KOPT-K1 (cell line): ENCODE measurements at regions not wholly inside any gene's neighbourhood (a gene's known extent, or its start where the extent isn't known, plus 50 kb on each side); places are given as distances from the start of the nearest gene placed in this dataset.

ENCODE experiments used
- H3K27ac ChIP-seq: fragments of 200-600 bp; sonication (generic); 2 replicates; pipeline ENCODE4 v1.5.1; 2016; ENCODE audit warnings: antibody characterized with exemption, mild to moderate bottlenecking, low read depth, low read length; ENCODE audit not compliant: poor library complexity, severe bottlenecking
- H3K36me3 ChIP-seq: fragments of 200-600 bp; sonication (generic); 2 replicates; pipeline ENCODE4 v1.5.1; 2017; ENCODE audit warnings: antibody characterized with exemption, mild to moderate bottlenecking, low read length, moderate library complexity; ENCODE audit not compliant: insufficient read depth
- H3K9me3 ChIP-seq: fragments of 200-600 bp; sonication (generic); 2 replicates; pipeline ENCODE4 v1.5.1; 2017; ENCODE audit warnings: antibody characterized with exemption, low read length, mild to moderate bottlenecking; ENCODE audit not compliant: insufficient read depth, poor library complexity, severe bottlenecking

GRCh38 chr18:46392576-46392975, 264.4 kb downstream of the LOXHD1 start:
- H3K36me3 ChIP-seq, result no peaks in the 10 kb centered on the region
- no peaks in the 10 kb centered on the region for H3K9me3 ChIP-seq
- no peak overlapping the region for H3K27ac ChIP-seq

- Histone ChIP-seq H3K9me3 (no peaks in the 10 kb centered on the region), H3K27ac (no peak overlapping the region), H3K36me3 (no peaks in the 10 kb centered on the region)
Observed at GRCh38 chr18:46393230-46393629, 263.8 kb downstream of the LOXHD1 start.

- no peak overlapping the region for H3K27ac ChIP-seq
- H3K36me3 ChIP-seq, result no peaks in the 10 kb centered on the region
- no peaks in the 10 kb centered on the region for H3K9me3 ChIP-seq
Observed at GRCh38 chr18:46393961-46394360, 263.1 kb downstream of the LOXHD1 start.

GRCh38 chr18:46395795-46396194, 261.2 kb downstream of the LOXHD1 start:
- Histone ChIP-seq H3K9me3 (no peaks in the 10 kb centered on the region), H3K27ac (no peak overlapping the region)

GRCh38 chr18:46397174-46397573, 259.8 kb downstream of the LOXHD1 start:
- H3K27ac ChIP-seq, result no peak overlapping the region
- H3K36me3 ChIP-seq, result no peaks in the 10 kb centered on the region
- H3K9me3 ChIP-seq, result no peaks in the 10 kb centered on the region

More at GRCh38 chr18:46395795-46396194, 261.2 kb downstream of the LOXHD1 start:
- no peaks in the 10 kb centered on the region for H3K36me3 ChIP-seq

GRCh38 chr18:46398005-46398404, 259.0 kb downstream of the LOXHD1 start:
- no peak overlapping the region for H3K27ac ChIP-seq
- H3K9me3 ChIP-seq, result no peaks in the 10 kb centered on the region
- H3K36me3 ChIP-seq, result no peaks in the 10 kb centered on the region

GRCh38 chr18:46398625-46399024, 258.4 kb downstream of the LOXHD1 start:
- Histone ChIP-seq H3K9me3 (no peaks in the 10 kb centered on the region), H3K36me3 (no peaks in the 10 kb centered on the region), H3K27ac (no peak overlapping the region)

- no peaks in the 10 kb centered on the region for H3K9me3 ChIP-seq
- H3K36me3 ChIP-seq, result no peaks in the 10 kb centered on the region
- no peak overlapping the region for H3K27ac ChIP-seq
Observed at GRCh38 chr18:46399303-46399702, 257.7 kb downstream of the LOXHD1 start.

- no peaks in the 10 kb centered on the region for H3K9me3 ChIP-seq
- no peaks in the 10 kb centered on the region for H3K36me3 ChIP-seq
- no peak overlapping the region for H3K27ac ChIP-seq
Observed at GRCh38 chr18:46400449-46400848, 256.6 kb downstream of the LOXHD1 start.

- H3K36me3 ChIP-seq, result no peaks in the 10 kb centered on the region
- H3K9me3 ChIP-seq, result no peaks in the 10 kb centered on the region
- no peak overlapping the region for H3K27ac ChIP-seq
Observed at GRCh38 chr18:46401486-46402070, 255.4 kb downstream of the LOXHD1 start.

GRCh38 chr18:46402396-46402795, 254.6 kb downstream of the LOXHD1 start:
- H3K36me3 ChIP-seq, result no peaks in the 10 kb centered on the region
- H3K9me3 ChIP-seq, result no peaks in the 10 kb centered on the region
- no peak overlapping the region for H3K27ac ChIP-seq

GRCh38 chr18:46402945-46403344, 254.1 kb downstream of the LOXHD1 start:
- H3K27ac ChIP-seq, result no peak overlapping the region
- no peaks in the 10 kb centered on the region for H3K9me3 ChIP-seq
- no peaks in the 10 kb centered on the region for H3K36me3 ChIP-seq

GRCh38 chr18:46405832-46406538, 251.0 kb downstream of the LOXHD1 start:
- Histone ChIP-seq H3K9me3 (no peaks in the 10 kb centered on the region), H3K36me3 (no peaks in the 10 kb centered on the region), H3K27ac (no peak overlapping the region)

- H3K36me3 ChIP-seq, result no peaks in the 10 kb centered on the region
- no peak overlapping the region for H3K27ac ChIP-seq
- H3K9me3 ChIP-seq, result no peaks in the 10 kb centered on the region
Observed at GRCh38 chr18:46406539-46406932, 250.5 kb downstream of the LOXHD1 start.

GRCh38 chr18:46407486-46408166, 249.4 kb downstream of the LOXHD1 start:
- Histone ChIP-seq H3K36me3 (no peaks in the 10 kb centered on the region), H3K27ac (no peak overlapping the region), H3K9me3 (no peaks in the 10 kb centered on the region)
